ENCODE measurements at regions not wholly inside any gene's neighbourhood (a gene's known extent, or its start where the extent isn't known, plus 50 kb on each side); places are given as distances from the start of the nearest gene placed in this dataset.

GRCh38 chr4:41880022-41880837 is 55.0 kb upstream of the TMEM33 start:
- TF ChIP-seq POLR2AphosphoS5 (IDR thresholded peaks at IDR 0.05), result no peak
- no peak for TF ChIP-seq POLR2A (IDR thresholded peaks at IDR 0.05; ENCODE audit: low read depth)
- TF ChIP-seq, protein P1, sequence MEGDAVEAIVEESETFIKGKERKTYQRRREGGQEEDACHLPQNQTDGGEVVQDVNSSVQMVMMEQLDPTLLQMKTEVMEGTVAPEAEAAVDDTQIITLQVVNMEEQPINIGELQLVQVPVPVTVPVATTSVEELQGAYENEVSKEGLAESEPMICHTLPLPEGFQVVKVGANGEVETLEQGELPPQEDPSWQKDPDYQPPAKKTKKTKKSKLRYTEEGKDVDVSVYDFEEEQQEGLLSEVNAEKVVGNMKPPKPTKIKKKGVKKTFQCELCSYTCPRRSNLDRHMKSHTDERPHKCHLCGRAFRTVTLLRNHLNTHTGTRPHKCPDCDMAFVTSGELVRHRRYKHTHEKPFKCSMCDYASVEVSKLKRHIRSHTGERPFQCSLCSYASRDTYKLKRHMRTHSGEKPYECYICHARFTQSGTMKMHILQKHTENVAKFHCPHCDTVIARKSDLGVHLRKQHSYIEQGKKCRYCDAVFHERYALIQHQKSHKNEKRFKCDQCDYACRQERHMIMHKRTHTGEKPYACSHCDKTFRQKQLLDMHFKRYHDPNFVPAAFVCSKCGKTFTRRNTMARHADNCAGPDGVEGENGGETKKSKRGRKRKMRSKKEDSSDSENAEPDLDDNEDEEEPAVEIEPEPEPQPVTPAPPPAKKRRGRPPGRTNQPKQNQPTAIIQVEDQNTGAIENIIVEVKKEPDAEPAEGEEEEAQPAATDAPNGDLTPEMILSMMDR (IDR thresholded peaks at IDR 0.05), result no peak
